ENCODE measurements at regions not wholly inside any gene's neighbourhood (a gene's known extent, or its start where the extent isn't known, plus 50 kb on each side); places are given as distances from the start of the nearest gene placed in this dataset.

- WGBS, 2 donors: 72 to 78% methylated on average over 3 of the region's 3 CpGs
- intact Hi-C loops (cut with DNase I): no loop called here
- DNase-seq (no peak), ATAC-seq (no peak)
- Histone ChIP-seq H3K27me3 (peaks cover 0 to 3% (median 0%) of the 10 kb centered on the region in 7 donors), H3K36me3 (no peaks in the 10 kb centered on the region), H3K9me3 (no peaks in the 10 kb centered on the region), H3K4me3 (no peak overlapping the region), H3K27ac (no peak overlapping the region), H3K4me1 (no peaks in the 10 kb centered on the region)
- TF ChIP-seq CTCF (IDR thresholded peaks at IDR 0.05): no peak
Observed at GRCh38 chr1:219478811-219479210, 134.1 kb downstream of the ZC3H11B start.

- intact Hi-C loops (cut with DNase I): no loop called here
- DNase-seq: no peak
- no peaks in the 10 kb centered on the region for H3K36me3 ChIP-seq
- no peaks in the 10 kb centered on the region for H3K9me3 ChIP-seq
- ATAC-seq: no peak
- peaks cover 0 to 3% (median 0%) of the 10 kb centered on the region in 7 donors for H3K27me3 ChIP-seq
- WGBS, 2 donors: 89 to 95% methylated on average over 4 of the region's 4 CpGs
- H3K4me3 ChIP-seq: no peak overlapping the region
- no peak overlapping the region for H3K27ac ChIP-seq
- no peaks in the 10 kb centered on the region for H3K4me1 ChIP-seq
- no peak for TF ChIP-seq CTCF (IDR thresholded peaks at IDR 0.05)
Observed at GRCh38 chr1:219477861-219478260, 135.0 kb downstream of the ZC3H11B start.

GRCh38 chr1:219476716-219477115 is 136.2 kb downstream of the ZC3H11B start:
- DNase-seq (no peak), ATAC-seq (no peak)
- H3K4me1 ChIP-seq: no peaks in the 10 kb centered on the region
- H3K9me3 ChIP-seq: no peaks in the 10 kb centered on the region
- no peak overlapping the region for H3K4me3 ChIP-seq
- H3K27me3 ChIP-seq: peaks cover 0 to 3% (median 0%) of the 10 kb centered on the region in 7 donors
- 93 to 94% methylated on average over 1 of the region's 1 CpG for WGBS, 2 donors
- TF ChIP-seq CTCF (IDR thresholded peaks at IDR 0.05): no peak
- H3K36me3 ChIP-seq: no peaks in the 10 kb centered on the region
- H3K27ac ChIP-seq: no peak overlapping the region
- intact Hi-C loops (cut with DNase I): no loop called here

GRCh38 chr1:219476116-219476515 is 136.8 kb downstream of the ZC3H11B start:
- Histone ChIP-seq H3K4me3 (no peak overlapping the region), H3K36me3 (no peaks in the 10 kb centered on the region), H3K9me3 (no peaks in the 10 kb centered on the region), H3K27me3 (peaks cover 0 to 3% (median 0%) of the 10 kb centered on the region in 7 donors), H3K4me1 (no peaks in the 10 kb centered on the region), H3K27ac (no peak overlapping the region)
- intact Hi-C loops (cut with DNase I): no loop called here
- DNase-seq (no peak), ATAC-seq (no peak)
- WGBS, 2 donors: 63 to 67% methylated on average over 2 of the region's 2 CpGs
- TF ChIP-seq CTCF (IDR thresholded peaks at IDR 0.05): no peak
